WTC11 (cell line): ENCODE measurements at regions not wholly inside any gene's neighbourhood (a gene's known extent, or its start where the extent isn't known, plus 50 kb on each side); places are given as distances from the start of the nearest gene placed in this dataset.

ENCODE experiments used
- ETV6 ChIP-seq: sonication (generic); formaldehyde crosslinking; IDR thresholded peaks from 2 replicates; pipeline ENCODE4 v1.8.1; 2022; ENCODE audit warnings: mild to moderate bottlenecking, missing genetic modification reagents
- SP1 ChIP-seq: sonication (generic); formaldehyde crosslinking; conservative IDR thresholded peaks from 2 replicates; pipeline ENCODE4 v1.8.1; 2022; ENCODE audit warnings: missing genetic modification reagents
- TF ChIP-seq, protein P1 (sequence below): sonication (generic); formaldehyde crosslinking; IDR thresholded peaks from 2 replicates; pipeline ENCODE4 v1.8.0; 2022; ENCODE audit warnings: mild to moderate bottlenecking, missing genetic modification reagents
- TF ChIP-seq, protein P2 (sequence below): fragments of 200-600 bp; IDR thresholded peaks from 2 replicates; pipeline ENCODE4 v1.8.0; 2022; ENCODE audit warnings: antibody characterized with exemption
- TF ChIP-seq, protein P3 (sequence below): sonication (generic); formaldehyde crosslinking; IDR thresholded peaks from 2 replicates; pipeline ENCODE4 v1.8.1; 2023; ENCODE audit warnings: mild to moderate bottlenecking, missing genetic modification reagents, moderate library complexity
- TF ChIP-seq, protein P4 (sequence below): sonication (generic); formaldehyde crosslinking; IDR thresholded peaks from 2 replicates; pipeline ENCODE4 v1.8.0; 2022; ENCODE audit warnings: missing genetic modification reagents

DNA sequence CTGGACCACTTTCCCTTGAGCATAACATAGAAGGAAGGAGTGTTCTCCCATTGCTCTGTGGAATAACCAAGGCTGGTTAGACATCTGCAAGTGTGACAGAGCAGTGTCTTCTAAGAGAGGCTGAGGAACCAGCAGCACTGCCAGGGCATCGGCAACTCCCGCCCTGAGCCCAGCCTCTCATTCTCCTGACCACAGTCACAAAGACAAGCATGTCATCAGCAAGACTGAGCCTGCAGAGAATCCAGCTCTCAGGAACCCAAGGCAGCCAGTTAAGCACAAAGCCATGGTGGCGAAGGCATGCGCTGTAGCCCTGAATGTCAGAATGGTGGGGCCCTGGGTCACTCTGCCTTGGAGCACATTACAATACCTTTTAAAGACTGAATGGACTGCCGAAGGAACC is 253.9 kb downstream of the AGTPBP1 start:
- TF ChIP-seq, protein P1, sequence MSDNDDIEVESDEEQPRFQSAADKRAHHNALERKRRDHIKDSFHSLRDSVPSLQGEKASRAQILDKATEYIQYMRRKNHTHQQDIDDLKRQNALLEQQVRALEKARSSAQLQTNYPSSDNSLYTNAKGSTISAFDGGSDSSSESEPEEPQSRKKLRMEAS: no peak
- TF ChIP-seq, protein P2, sequence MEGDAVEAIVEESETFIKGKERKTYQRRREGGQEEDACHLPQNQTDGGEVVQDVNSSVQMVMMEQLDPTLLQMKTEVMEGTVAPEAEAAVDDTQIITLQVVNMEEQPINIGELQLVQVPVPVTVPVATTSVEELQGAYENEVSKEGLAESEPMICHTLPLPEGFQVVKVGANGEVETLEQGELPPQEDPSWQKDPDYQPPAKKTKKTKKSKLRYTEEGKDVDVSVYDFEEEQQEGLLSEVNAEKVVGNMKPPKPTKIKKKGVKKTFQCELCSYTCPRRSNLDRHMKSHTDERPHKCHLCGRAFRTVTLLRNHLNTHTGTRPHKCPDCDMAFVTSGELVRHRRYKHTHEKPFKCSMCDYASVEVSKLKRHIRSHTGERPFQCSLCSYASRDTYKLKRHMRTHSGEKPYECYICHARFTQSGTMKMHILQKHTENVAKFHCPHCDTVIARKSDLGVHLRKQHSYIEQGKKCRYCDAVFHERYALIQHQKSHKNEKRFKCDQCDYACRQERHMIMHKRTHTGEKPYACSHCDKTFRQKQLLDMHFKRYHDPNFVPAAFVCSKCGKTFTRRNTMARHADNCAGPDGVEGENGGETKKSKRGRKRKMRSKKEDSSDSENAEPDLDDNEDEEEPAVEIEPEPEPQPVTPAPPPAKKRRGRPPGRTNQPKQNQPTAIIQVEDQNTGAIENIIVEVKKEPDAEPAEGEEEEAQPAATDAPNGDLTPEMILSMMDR: no peak
- TF ChIP-seq, protein P3, sequence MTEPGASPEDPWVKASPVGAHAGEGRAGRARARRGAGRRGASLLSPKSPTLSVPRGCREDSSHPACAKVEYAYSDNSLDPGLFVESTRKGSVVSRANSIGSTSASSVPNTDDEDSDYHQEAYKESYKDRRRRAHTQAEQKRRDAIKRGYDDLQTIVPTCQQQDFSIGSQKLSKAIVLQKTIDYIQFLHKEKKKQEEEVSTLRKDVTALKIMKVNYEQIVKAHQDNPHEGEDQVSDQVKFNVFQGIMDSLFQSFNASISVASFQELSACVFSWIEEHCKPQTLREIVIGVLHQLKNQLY: no peak
- no peak for TF ChIP-seq SP1 (CRISPR knock-in tag)
- no peak for TF ChIP-seq ETV6 (CRISPR knock-in tag)
- TF ChIP-seq, protein P4, sequence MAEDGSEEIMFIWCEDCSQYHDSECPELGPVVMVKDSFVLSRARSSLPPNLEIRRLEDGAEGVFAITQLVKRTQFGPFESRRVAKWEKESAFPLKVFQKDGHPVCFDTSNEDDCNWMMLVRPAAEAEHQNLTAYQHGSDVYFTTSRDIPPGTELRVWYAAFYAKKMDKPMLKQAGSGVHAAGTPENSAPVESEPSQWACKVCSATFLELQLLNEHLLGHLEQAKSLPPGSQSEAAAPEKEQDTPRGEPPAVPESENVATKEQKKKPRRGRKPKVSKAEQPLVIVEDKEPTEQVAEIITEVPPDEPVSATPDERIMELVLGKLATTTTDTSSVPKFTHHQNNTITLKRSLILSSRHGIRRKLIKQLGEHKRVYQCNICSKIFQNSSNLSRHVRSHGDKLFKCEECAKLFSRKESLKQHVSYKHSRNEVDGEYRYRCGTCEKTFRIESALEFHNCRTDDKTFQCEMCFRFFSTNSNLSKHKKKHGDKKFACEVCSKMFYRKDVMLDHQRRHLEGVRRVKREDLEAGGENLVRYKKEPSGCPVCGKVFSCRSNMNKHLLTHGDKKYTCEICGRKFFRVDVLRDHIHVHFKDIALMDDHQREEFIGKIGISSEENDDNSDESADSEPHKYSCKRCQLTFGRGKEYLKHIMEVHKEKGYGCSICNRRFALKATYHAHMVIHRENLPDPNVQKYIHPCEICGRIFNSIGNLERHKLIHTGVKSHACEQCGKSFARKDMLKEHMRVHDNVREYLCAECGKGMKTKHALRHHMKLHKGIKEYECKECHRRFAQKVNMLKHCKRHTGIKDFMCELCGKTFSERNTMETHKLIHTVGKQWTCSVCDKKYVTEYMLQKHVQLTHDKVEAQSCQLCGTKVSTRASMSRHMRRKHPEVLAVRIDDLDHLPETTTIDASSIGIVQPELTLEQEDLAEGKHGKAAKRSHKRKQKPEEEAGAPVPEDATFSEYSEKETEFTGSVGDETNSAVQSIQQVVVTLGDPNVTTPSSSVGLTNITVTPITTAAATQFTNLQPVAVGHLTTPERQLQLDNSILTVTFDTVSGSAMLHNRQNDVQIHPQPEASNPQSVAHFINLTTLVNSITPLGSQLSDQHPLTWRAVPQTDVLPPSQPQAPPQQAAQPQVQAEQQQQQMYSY (CRISPR knock-in tag): no peak
